CD4-positive, alpha-beta T cell treated with Interleukin-1 beta for 1 hour (primary cell): ENCODE measurements at regions not wholly inside any gene's neighbourhood (a gene's known extent, or its start where the extent isn't known, plus 50 kb on each side); places are given as distances from the start of the nearest gene placed in this dataset.
A peak's percentile ranks its signal among the peaks of the same experiment; 100 is the strongest.

Source experiments
- DNase-seq, 2 donors: peaks; one replicate each; pipeline ENCODE4 v3.0.0-alpha.2; 2020 to 2022

DNA sequence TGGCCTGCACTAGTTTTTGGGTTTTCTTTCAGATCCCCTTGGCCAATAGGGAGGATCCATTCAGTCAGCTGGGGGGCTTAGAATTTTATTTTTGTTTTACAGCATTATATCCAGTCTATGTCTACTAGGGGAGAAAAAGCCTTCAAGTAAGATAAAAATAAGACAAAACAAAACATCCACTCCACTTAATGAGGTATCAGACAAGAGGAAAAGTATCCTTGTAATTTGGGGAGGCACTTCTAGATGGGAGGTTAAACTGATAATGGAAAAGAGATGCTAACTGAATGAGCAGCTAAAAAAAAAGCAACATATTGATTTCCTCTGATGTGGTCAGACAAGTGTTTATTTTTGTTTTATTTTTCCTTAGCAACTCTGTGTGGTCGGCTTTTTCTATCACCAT, 278.0 kb upstream of the ANO3 start:
- DNase-seq = no peak

DNA sequence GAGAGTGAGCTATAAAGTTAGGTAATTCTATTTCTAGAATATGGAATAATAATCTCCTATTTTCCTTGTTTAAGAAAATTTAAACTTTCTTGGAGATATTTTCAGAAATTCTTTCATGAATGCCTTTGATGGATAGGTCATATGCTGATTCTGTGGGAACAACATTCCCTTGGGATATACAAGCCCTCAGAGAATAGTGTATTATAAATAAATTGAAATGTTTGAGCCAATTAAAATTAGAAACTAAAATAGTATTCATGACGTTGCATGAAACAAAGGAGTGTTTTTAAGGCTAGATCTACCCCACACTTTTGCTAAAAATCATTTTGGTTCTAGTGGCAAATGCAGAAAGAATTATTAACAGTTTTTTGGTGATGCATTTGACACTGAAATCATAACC, 269.3 kb upstream of the ANO3 start:
- DNase-seq = no peak

DNA sequence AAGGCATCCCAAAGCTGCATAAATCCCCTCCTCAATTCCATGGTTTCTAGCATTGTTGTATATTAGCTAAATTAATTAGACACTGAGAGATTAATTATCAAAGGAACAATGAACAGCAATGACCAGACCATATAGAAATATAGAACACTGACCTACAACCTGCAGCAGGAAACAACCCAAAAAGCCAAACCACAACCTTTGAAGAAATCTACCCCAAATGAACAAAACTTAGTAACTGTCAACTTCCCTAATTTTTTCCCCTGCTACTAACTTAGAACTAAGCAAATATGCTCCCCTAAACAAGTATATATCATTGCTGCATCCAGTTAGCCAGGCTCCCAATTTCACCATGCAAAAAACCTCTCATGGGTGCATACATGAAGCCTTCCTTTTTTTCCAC, 268.0 kb upstream of the ANO3 start:
- no peak for DNase-seq

DNA sequence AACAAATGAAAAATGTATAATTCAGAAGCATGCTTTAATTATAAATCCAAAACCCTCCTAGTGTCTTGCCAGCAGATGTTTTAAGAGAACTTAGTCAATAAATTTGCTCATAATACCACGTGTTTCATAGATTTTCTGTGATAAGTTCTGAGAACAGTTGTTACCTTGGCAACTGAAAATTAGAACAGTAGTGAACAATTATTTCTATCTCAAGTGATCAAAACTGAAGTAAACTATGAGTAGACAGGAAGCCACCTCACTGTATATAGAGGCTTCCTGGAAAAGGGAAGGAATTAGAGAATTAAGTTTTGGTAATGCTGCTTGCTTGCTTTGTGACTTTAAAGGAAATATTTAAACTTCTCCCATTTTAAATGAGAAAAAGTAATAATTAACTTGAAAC, 266.0 kb upstream of the ANO3 start:
- no peak for DNase-seq

DNA sequence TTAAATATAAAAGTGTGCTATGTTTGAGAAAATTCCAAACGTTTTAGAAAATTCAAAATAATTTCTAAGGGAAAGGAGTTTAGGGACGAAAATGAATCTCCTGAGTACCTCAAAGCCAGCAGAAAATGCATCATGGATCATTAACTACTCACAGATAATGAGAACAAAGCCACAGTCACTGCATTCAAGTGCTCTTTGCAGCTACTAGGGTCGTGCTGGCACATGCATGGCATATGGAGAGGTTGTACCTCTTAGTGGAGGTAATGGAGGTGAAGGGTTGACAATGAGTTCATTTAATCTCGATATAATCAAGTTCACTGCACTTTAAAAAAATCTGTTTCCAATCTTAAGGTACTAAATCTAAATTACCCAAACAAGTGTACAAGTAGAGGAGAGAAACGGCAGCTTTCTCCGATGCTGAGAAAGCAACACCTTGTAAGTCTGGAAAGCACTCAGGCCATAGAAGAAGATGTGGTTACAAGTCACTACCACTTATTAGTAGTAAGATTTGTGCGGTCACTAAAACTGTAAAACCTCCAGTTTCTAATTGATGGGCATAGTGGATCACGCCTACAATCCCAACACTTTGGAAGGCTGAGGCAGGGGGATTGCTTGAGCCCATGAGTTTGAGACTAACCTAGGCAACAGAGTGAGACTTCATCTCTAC, 261.1 kb upstream of the ANO3 start:
- no peak for DNase-seq

DNA sequence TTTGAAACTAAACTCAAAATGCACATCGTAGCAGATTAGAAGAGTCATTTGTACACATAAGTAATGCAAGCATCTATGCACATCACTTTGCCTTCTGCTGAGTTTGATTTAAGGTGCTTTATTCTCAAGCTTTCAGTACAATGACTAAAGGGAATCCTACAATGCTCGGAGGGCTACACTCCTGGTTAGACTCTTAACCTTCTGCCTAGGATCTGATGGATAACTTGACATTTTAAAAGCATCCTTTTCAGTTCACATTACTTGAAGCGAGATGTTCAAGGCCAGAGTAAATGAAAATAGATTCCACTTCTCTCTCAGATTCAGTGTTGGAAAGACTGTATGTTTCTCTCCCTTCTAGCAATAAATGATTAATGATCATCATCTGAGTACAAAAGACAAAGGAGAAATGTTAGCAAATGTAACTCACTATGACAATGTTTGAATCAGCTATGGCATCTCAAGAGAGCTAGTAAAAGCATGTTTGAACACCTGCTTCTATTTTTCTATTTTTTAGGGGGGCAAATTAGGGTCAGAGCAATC, 259.2 kb upstream of the ANO3 start:
- no peak for DNase-seq

DNA sequence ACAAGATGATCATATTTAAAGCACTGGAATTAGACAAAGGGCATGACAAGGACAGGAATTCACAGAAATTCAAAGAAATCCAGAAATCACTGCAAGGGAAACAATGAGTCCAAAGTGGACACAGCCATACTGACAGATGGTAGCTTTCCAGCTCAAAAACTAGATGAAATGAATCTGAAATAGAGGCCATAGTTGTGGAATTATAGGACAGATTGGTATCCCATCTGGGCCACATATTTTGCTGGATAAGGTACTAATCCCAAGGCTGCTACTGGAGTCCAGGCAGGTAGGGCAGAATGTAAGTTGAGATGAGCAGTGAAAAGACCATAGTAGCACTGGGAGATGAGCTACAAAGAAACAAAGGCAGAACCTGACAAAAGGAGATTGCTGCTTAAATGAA, 258.3 kb upstream of the ANO3 start:
- DNase-seq = no peak

DNA sequence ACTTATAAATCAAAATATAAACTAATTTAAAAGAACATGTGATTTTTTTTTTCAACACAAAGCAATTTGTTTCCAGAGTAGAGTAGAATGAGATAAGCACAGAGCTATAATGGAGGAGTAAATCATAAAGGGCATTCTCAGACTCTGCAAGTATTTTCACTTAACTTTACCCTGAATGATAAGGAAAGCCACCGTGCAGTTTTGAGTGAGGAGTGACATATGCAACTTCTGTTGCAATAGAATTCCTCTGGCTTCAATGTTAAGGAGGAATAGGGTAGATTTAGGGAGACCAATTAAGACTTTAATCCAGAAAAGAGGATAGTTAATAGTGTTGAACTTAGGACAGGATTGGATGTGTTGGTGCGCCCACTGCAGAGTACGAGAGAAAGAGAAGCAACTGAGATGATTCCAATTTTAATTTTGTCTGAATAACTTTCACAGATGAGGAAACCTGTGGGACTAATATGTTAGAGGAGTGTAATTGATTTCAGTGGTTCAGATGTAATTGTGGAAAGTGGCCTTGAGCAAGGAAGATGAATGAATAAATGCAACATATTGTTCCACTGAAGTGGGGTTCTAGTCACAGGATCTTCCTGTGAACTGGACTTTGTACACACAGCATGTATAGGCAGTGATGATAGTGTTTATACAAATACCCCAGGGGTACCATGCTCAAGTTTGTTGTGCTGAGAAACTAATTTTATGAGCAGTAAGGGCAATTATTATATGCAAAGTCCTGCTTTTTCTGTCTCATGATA, 255.5 kb upstream of the ANO3 start:
- DNase-seq = no peak

DNA sequence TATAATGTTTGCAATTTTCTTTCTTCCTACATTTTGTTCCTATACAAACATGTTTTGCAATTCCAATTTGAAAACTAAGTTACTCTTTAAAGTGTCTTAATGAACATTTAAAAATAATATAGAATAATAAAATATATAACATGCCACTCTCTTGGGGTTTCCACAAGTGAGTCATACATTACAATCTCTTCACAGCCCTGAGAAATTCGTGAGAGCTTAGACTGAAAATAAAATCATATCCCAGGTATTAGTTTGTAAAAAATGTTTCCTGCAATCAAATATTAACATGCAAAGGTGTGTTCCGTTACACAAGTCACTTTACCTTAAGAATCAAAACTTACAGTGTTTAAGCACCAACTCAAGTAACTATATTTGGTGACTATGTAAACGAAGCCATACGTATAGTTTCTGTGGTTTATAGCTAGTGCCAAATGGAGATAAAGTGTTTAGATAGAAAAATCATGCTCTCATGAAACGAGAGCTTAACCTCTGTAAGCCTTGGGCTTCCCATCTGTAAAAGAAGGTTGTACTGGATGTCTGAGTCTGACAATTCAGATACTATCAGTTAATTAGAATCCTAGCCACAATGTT, 253.6 kb upstream of the ANO3 start:
- DNase-seq = no peak

DNA sequence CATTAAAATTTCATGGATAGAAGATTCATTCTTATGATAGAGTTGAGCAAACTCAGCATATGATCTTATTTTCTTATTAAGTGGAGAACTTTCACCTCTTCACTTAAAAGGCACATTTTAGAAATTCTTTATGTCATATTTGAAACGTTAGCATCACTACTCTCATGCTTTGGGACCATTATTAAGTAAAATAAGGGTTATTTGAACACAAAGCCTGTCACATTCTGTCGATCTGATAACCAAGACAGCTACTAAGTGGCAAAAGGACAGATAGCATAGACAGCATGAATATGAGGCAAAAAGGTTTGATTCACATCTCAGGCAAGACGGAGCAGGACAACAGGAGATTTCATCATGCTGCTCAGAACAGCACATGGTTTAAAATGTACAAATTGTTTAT, 247.6 kb upstream of the ANO3 start:
- DNase-seq = no peak

DNA sequence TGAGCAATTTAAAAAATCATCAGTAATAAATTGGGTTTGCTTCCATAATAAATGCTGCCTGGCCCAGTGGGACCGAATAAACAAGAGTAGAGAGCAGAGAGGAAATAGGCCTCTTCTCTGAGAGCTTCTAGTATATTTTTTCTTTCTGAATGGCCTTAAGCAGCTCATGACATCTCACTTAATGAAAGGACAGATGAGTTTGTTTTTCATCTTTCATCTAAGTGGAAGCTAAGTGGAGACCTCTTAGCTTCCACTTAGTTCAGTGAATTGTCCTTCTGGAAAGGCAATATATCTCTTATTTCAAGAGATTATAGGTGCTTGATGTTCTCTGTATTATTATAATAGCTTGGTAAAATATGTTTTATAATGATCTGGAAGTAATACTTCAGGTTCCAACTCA, 245.9 kb upstream of the ANO3 start:
- no peak for DNase-seq

DNA sequence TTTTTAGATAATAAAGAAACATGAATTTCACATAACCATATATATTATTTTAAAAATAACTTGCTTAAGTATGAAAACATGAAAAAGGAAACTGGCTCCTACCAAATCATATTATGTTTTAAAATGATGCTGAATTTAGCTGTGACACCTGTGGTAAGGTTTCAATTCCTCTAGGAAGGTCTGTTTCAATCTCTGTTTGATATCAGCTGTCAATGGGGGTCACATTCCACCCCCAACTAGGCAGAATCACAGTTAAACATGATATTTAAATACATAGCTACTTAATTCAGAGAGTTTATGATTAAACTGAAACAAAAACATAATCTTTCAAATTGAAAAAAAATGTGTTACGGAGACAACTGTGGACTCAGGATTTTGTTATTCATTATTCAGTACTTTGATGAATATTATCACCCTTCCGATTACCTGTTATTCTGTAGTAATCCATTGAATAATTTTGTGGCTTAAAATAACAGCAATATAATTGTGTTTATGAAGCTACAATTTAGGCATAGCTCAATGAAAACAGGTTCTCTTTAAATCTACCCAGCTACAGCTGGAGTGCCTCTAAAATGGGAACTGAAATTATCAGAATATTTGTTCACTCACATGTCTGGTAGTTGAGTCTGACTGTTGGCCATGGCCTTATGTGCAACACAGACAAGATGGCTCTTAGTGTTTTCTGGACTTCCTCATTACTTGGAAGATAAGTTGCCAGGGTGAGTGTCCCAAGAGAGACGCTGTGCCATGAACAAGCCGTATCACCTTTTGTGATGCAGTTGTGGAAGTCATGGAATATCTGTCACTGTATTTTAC, 244.6 kb upstream of the ANO3 start:
- peak in 1 of 2 donors; percentile 4 for DNase-seq

DNA sequence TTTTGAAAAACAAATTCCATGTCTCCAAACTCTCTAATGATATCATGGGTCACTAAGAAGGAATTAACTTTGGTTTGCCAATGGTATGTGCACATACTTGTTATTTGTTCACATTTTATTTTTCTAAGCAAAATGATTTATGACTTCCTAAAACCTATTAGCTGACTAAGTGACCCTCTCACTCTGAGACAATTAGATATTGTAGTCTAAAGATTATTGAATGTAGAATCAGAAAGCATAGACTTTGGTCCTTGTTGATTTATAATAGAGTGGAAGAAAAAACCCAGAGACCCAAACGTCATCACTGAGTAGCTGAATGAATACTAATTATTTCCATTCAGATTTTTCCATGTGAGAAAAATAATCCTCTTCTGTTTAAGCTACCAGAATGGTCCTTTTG, 243.5 kb upstream of the ANO3 start:
- DNase-seq = no peak

DNA sequence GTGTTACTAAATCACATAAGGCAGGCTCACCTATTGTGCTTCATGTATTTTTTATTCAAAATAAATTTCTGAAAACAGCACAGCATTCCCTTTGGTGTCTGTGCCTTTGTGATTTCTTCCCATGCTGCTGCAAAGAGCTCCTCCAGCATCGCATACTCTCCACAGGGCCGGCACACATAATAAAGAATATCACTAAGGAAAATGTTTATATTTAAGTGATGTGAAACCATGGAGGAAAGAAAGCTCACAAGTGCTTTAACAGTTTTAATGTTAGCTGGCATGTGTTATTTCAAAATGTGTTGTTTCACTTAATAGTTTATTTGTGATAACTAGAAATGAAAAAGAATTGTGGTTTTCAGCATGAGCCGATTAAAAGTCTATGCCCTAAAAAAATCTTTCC, 241.3 kb upstream of the ANO3 start:
- DNase-seq = no peak

DNA sequence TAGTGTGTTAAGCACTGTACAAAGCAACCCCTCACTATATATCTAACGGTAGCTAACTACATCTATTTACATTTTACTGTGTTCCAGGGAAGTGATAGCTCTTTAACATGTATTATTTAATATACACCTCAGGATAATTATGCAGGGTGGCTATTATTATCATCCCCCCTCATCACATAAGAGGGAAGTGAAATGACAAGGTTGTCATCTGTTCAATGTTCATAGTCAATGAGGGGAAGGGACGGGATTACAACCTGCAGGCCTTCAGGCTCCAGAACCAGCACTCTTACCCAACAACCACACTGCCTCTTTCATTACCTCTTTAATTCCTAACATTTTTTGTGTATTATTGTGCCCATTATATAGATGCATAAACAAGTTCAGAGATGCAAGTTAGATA, 238.7 kb upstream of the ANO3 start:
- no peak for DNase-seq

DNA sequence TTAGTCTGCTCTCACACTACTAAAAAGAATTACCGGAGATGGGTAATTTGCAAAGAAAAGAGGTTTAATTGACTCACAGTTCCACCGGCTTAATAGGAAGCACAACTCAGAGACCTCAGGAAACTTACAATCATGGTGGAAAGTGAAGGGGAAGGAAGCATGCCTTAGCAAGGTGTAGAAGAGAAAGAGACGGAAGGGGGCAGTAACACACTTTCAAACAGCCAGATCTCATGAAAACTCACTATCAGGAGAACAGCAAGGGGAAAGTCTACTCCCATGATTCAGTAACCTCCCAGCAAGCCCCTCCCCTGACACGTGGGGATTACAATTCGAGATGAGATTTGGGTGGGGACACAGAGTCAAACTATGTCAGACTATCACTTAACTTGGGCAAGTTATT, 236.6 kb upstream of the ANO3 start:
- DNase-seq = no peak

DNA sequence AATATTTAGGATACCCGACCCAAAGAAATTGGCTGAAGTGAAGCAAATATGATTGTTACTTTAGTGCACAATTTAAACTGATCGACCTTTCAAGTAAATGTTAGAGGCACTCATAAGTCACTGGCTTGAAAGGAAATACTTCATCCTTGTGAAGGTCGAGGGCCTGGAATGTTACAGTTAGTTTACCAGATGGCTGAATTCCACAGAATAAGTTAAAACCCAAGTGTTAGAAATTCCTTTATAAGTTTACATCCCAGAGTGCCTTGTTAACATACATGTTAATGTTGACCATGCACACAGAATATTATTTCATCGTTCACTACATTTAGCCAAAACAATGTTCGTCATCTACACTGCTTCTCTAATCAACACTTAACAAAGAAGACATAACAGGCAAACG, 235.5 kb upstream of the ANO3 start:
- DNase-seq = no peak

DNA sequence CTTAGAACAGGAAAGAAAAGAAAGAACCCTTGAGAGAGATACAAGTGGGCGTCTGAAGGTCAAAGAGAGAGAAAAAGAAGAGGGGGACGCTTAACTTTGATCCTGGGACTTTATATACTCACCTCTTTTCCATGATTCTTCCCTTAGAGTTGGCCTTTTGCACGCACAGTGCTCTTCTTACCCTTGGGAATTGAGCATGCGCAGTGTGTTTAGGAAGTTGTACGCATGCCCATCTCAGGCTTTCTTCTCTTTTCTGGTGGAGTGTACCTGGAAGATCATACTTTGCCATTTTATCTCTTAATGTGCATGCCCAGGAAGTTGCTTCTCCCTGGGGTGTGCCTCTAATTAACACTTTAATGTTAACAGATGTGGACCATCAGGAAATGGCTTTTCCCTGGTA, 229.6 kb upstream of the ANO3 start:
- DNase-seq = no peak

DNA sequence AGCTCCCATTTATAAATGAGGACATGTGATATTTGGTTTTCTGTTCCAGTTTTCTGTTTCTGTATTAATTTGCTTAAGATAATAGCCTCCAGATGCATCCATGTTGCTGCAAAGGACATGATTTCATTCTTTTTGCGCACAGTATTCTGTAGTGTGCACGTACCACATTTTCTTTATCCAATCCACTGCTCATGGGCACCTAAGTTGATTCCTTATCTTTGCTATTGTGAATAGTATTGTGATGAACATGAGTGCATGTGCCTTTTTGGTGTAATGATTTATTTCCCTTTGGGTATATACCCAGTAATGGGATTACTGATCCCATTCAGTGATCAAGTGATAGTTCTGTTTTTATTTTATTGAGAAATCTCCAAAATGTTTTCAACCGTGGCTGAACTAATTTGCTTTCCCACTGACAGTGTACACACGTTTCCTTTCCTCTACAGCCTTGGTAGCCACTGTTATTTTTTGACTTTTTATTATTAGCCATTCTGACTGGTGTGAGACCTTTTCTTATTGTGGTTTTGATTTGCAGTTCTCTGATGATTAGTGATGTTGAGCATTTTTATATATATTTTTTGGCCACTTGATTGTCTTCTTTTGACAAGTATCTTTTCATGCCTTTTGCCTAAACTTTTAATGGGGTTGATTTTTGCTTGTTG, 226.0 kb upstream of the ANO3 start:
- DNase-seq = no peak

DNA sequence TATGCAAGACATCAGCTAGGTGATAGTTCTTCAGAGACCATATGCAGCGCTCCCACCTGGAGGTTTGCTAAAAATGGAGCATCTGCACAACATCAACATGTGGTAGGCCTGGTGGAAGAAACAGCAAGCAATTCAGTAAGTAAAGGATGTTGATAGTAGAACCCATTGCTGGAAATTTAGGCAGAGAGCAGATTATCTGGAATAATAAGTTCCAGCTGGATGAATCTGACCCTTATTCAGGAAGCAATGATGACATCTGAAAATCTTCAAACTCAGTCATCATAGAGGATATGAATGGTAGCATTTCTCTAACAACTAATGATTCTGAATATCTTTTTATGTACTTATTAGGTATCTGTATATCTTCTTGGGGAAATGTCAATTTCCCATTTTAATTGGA, 225.2 kb upstream of the ANO3 start:
- no peak for DNase-seq

DNA sequence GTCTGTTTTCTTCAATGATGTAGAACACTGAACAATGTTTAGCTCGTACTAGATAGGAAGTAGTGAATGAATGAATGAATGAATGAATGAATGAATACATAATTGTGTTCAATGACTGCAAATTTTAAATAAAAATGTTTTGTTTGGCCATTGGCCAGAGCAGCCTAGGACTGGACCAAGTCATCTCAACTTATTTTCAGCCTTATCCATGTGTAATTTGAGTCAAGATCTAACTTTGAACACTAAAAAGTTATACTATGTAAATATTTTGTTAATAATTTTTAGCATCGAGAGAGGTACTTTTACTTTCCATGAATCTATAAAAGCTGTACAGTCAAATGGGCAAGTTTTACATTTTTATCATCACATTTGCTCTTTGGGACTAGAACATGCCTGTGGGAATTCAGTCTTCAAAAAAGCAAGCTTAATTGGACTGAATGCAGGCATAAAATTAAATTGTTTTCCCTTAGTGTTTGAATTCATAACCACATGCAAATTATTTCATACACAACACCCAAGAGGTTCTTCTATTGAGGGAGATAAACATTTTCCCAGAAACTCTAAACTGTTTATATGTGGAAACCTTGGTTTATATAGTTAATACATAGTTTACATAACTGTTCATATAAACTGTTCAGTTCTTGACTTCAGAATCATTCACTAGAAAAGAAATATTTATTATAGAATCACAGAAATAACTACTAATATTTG, 222.1 kb upstream of the ANO3 start:
- DNase-seq = no peak

DNA sequence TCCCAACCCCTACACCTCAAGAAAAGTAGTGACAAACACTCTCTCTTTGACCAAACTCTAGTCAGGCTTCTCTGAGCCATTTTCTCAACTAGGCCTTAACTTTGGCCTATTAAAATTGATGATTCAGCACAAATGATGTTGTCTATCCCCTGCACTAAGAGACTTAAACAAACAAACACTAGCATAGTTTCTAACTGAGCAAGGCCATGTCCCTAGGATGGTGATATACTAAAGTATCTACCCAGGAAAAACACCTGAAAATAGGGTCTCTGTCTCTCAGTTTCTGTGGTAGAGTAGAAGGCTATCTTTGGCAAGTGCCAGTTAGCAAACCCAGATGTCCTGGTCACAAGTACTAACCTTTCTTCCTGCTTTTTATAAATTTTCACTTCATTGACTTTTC, 219.7 kb upstream of the ANO3 start:
- DNase-seq = no peak
